ENCODE measurements at regions not wholly inside any gene's neighbourhood (a gene's known extent, or its start where the extent isn't known, plus 50 kb on each side); places are given as distances from the start of the nearest gene placed in this dataset.
"Not testable (repeated sequence)": the region's sequence is repeated elsewhere in the genome, so short reads cannot be mapped to it uniquely, and the experiment has no call there.

GRCh38 chr16:66175058-66175457, 191.4 kb upstream of the CDH5 start:
- Histone ChIP-seq H3K79me2 (ENCODE audit: control insufficient read depth, low read length) (no peaks in the 10 kb centered on the region), H3K4me1 (ENCODE audit: control insufficient read depth, low read length) (no peaks in the 10 kb centered on the region), H3K36me3 (ENCODE audit: control insufficient read depth, low read length) (no peaks in the 10 kb centered on the region), H4K20me1 (ENCODE audit: control insufficient read depth, insufficient read depth, low read depth, low read length) (no peaks in the 10 kb centered on the region), H3K4me2 (ENCODE audit: low read length) (no peak overlapping the region), H3F3A (ENCODE audit: control insufficient read depth, insufficient read depth) (no peaks in the 10 kb centered on the region), H3K9me2 (replicated peaks; ENCODE audit: control insufficient read depth, low read length) (no peaks in the 10 kb centered on the region), H3K27me3 (ENCODE audit: control insufficient read depth, low read length) (no peaks in the 10 kb centered on the region), H3K27ac (ENCODE audit: low read depth, low read length) (no peak overlapping the region), H3K9me3 (ENCODE audit: control insufficient read depth, insufficient read depth, low read length) (peaks cover 6% of the 10 kb centered on the region; the same call in 1 of the 2 replicates), H3K4me3 (ENCODE audit: low read length) (no peak overlapping the region)
- TF ChIP-seq CTCF (IDR thresholded peaks at IDR 0.05; ENCODE audit: low read depth, low read length, poor library complexity, severe bottlenecking) (no peak), EZH2phosphoT487 (IDR thresholded peaks at IDR 0.05; ENCODE audit: borderline replicate concordance, low read length) (no peak)

- H3K4me1 ChIP-seq (ENCODE audit: control insufficient read depth, low read length); H3K9me3 ChIP-seq (ENCODE audit: control insufficient read depth, insufficient read depth, low read length); H3K27me3 ChIP-seq (ENCODE audit: control insufficient read depth, low read length); H3K36me3 ChIP-seq (ENCODE audit: control insufficient read depth, low read length); H3K27ac ChIP-seq (ENCODE audit: low read depth, low read length); H3K79me2 ChIP-seq (ENCODE audit: control insufficient read depth, low read length); H3F3A ChIP-seq (ENCODE audit: control insufficient read depth, insufficient read depth); H3K9me2 ChIP-seq (replicated peaks; ENCODE audit: control insufficient read depth, low read length); H3K4me3 ChIP-seq (ENCODE audit: low read length); H3K4me2 ChIP-seq (ENCODE audit: low read length); H4K20me1 ChIP-seq (ENCODE audit: control insufficient read depth, insufficient read depth, low read depth, low read length): not testable (repeated sequence)
Measured at GRCh38 chr16:66173796-66174195, 192.7 kb upstream of the CDH5 start.

GRCh38 chr16:66173181-66173580, 193.3 kb upstream of the CDH5 start:
- H3K9me2 ChIP-seq (replicated peaks; ENCODE audit: control insufficient read depth, low read length); H3K79me2 ChIP-seq (ENCODE audit: control insufficient read depth, low read length); H3K4me3 ChIP-seq (ENCODE audit: low read length); H3K9me3 ChIP-seq (ENCODE audit: control insufficient read depth, insufficient read depth, low read length); H3K27ac ChIP-seq (ENCODE audit: low read depth, low read length); H4K20me1 ChIP-seq (ENCODE audit: control insufficient read depth, insufficient read depth, low read depth, low read length); H3F3A ChIP-seq (ENCODE audit: control insufficient read depth, insufficient read depth); H3K27me3 ChIP-seq (ENCODE audit: control insufficient read depth, low read length); H3K36me3 ChIP-seq (ENCODE audit: control insufficient read depth, low read length); H3K4me1 ChIP-seq (ENCODE audit: control insufficient read depth, low read length); H3K4me2 ChIP-seq (ENCODE audit: low read length): not testable (repeated sequence)

GRCh38 chr16:66172463-66172862, 194.0 kb upstream of the CDH5 start:
- no peaks in the 10 kb centered on the region for H3K9me3 ChIP-seq (ENCODE audit: control insufficient read depth, insufficient read depth, low read length)
- H3K4me2 ChIP-seq (ENCODE audit: low read length) = no peak overlapping the region
- H3K4me3 ChIP-seq (ENCODE audit: low read length) = no peak overlapping the region
- H3K36me3 ChIP-seq (ENCODE audit: control insufficient read depth, low read length) = no peaks in the 10 kb centered on the region
- H3F3A ChIP-seq (ENCODE audit: control insufficient read depth, insufficient read depth) = no peaks in the 10 kb centered on the region
- TF ChIP-seq CTCF (IDR thresholded peaks at IDR 0.05; ENCODE audit: low read depth, low read length, poor library complexity, severe bottlenecking) = no peak
- no peak for TF ChIP-seq EZH2phosphoT487 (IDR thresholded peaks at IDR 0.05; ENCODE audit: borderline replicate concordance, low read length)
- H3K79me2 ChIP-seq (ENCODE audit: control insufficient read depth, low read length) = no peaks in the 10 kb centered on the region
- H3K27me3 ChIP-seq (ENCODE audit: control insufficient read depth, low read length) = no peaks in the 10 kb centered on the region
- no peaks in the 10 kb centered on the region for H4K20me1 ChIP-seq (ENCODE audit: control insufficient read depth, insufficient read depth, low read depth, low read length)
- H3K27ac ChIP-seq (ENCODE audit: low read depth, low read length) = no peak overlapping the region
- no peaks in the 10 kb centered on the region for H3K4me1 ChIP-seq (ENCODE audit: control insufficient read depth, low read length)
- H3K9me2 ChIP-seq (replicated peaks; ENCODE audit: control insufficient read depth, low read length) = no peaks in the 10 kb centered on the region

Measured in DOHH2 (cell line).